ENCODE measurements at regions not wholly inside any gene's neighbourhood (a gene's known extent, or its start where the extent isn't known, plus 50 kb on each side); places are given as distances from the start of the nearest gene placed in this dataset.
"Not testable (repeated sequence)": the region's sequence is repeated elsewhere in the genome, so short reads cannot be mapped to it uniquely, and the experiment has no call there.

- not testable (repeated sequence) for DNase-seq (ENCODE audit: low read depth)
Observed at GRCh38 chrY:11643549-11643948, 1057.5 kb upstream of the USP9Y start.

GRCh38 chrY:11668221-11668620 lies 1032.8 kb upstream of the USP9Y start:
- peak; percentile 1 for DNase-seq (ENCODE audit: low read depth)
